ENCODE measurements at regions not wholly inside any gene's neighbourhood (a gene's known extent, or its start where the extent isn't known, plus 50 kb on each side); places are given as distances from the start of the nearest gene placed in this dataset.
A peak's percentile ranks its signal among the peaks of the same experiment; 100 is the strongest.

DNA sequence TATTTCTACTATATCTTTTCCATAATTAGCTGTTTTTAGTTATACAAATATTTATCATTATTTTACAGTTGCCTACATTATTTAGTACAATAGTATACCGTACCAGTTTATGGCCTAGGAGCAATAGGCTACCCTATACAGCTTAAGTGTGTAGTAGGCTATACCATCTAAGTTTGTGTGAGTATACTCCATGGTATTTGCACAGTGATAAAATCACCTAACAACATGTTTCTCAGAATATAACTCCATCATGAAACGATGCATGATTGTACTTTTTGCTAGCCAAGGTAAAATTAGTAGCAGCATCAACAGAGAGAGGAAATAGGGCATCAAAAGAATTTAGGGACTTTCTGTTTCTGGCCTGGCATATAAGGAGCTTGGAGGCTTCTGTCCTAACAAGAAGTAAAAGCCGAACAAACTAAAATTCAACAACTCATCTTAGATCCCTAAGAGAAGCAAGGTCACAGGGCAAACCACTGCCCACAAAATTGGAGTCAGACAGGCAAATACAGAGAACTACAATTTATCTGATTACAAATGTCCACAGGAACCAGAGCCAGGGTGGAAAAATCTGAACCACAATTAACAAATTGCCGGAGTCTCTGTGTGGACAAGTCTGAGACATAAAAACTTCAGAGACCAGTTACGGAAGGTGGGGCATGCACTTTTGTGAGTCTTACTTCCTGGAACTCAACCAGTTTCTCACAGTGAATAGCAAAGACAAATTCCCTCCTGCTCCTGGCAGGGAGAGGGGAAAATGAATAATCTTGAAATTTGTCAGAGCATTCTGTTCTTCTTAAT, 671.4 kb downstream of the RFPL4B start:
- no peak for TF ChIP-seq EZH2 (IDR thresholded peaks at IDR 0.05; ENCODE audit: borderline replicate concordance, low read depth, low read length, severe bottlenecking)
- TF ChIP-seq FOS (IDR thresholded peaks at IDR 0.05; ENCODE audit: borderline replicate concordance, insufficient read depth, low read length), result peak; percentile 90
- TF ChIP-seq POLR2AphosphoS5 (IDR thresholded peaks at IDR 0.05; ENCODE audit: insufficient read depth, low read depth, low read length), result peak; percentile 85
- peak; percentile 29 for TF ChIP-seq JUN (IDR thresholded peaks at IDR 0.05; ENCODE audit: borderline replicate concordance, insufficient read depth, insufficient read length, low read depth)
- TF ChIP-seq GATA2 (IDR thresholded peaks at IDR 0.05; ENCODE audit: insufficient read depth, insufficient read length, low read depth, low read length), result peak; percentile 96
- TF ChIP-seq CTCF (IDR thresholded peaks at IDR 0.05; ENCODE audit: extremely low read depth in 1 of 2, insufficient read depth in 1 of 2, low read depth in 1 of 2, low read length in 2 of 2), result no peak
- no peak for TF ChIP-seq MYC (IDR thresholded peaks at IDR 0.05; ENCODE audit: low read depth, low read length)
- TF ChIP-seq, protein P1, sequence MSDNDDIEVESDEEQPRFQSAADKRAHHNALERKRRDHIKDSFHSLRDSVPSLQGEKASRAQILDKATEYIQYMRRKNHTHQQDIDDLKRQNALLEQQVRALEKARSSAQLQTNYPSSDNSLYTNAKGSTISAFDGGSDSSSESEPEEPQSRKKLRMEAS (IDR thresholded peaks at IDR 0.05; ENCODE audit: insufficient read depth, insufficient read length), result no peak
- no peak for TF ChIP-seq POLR2A (IDR thresholded peaks at IDR 0.05; ENCODE audit: low read depth, low read length)
- dilution Hi-C loops (cut with MboI; ENCODE audit: extremely low pct_ligation_motif_present, low sequenced_read_pairs), result loop anchor here (25.0 kb wide), 1 partner anchor 894 kb away; no protein-coding TSS in a partner anchor
- no peaks in the 10 kb centered on the region for H3K9me3 ChIP-seq (replicated peaks; ENCODE audit: control insufficient read depth, insufficient read depth, low read length)
- peak overlapping the region in 1 of 3 experiments; percentile 5 for H3K4me3 ChIP-seq (replicated peaks in 1 of 3; ENCODE audit: insufficient read depth in 1 of 3, low read depth in 1 of 3, low read length in 3 of 3)
- no peaks in the 10 kb centered on the region for H3K27me3 ChIP-seq (ENCODE audit: control insufficient read depth in 2 of 2, insufficient read depth in 2 of 2, low read length in 2 of 2)
- TSS peak; percentile 94 for BruUV-seq (replicated peaks)
- POLR2A ChIA-PET, result no interaction called here
- H3K4me2 ChIP-seq (ENCODE audit: insufficient read depth, low read length), result peak overlapping the region; percentile 77
- H3K9ac ChIP-seq (replicated peaks; ENCODE audit: extremely low read depth, insufficient read depth, low read length), result peak overlapping the region; percentile 79
- intact Hi-C loops (cut with micrococcal nuclease), result loop anchor here (1.0 to 2.0 kb wide), 5 partner anchors 85 to 840 kb away; no protein-coding TSS in a partner anchor
- peak overlapping the region; percentile 97 for H2AFZ ChIP-seq (ENCODE audit: low read depth, low read length)
- peaks cover 24% of the 10 kb centered on the region for H3K4me1 ChIP-seq (ENCODE audit: control insufficient read depth, extremely low read depth, insufficient read depth, low read length)
- DNase-seq (ENCODE audit: low read depth, low spot score) (peak; percentile 96), FAIRE-seq (peak; percentile 89)
- CTCF ChIA-PET, result interaction anchor here (1.0 to 1.3 kb wide), 2 partner anchors 841 to 861 kb away, joined by 3 read pairs; no protein-coding TSS in a partner anchor
- H4K20me1 ChIP-seq (replicated peaks; ENCODE audit: control insufficient read depth, extremely low read depth, insufficient read depth, low read length), result no peaks in the 10 kb centered on the region
- no peaks in the 10 kb centered on the region for H3K79me2 ChIP-seq (ENCODE audit: control insufficient read depth, insufficient read depth, low read length)
- peak overlapping the region; percentile 96 for H3K27ac ChIP-seq (ENCODE audit: insufficient read depth, low read depth, low read length)
- H3K9me1 ChIP-seq (replicated peaks; ENCODE audit: control insufficient read depth, extremely low read depth, insufficient read depth, low read length), result no peaks in the 10 kb centered on the region
- H3K36me3 ChIP-seq (ENCODE audit: control insufficient read depth in 2 of 2, extremely low read depth in 1 of 2, insufficient read depth in 2 of 2, low read length in 2 of 2), result no peaks in the 10 kb centered on the region

Data from endothelial cell of umbilical vein (primary cell).